HG02885 (cell line): ENCODE measurements at regions not wholly inside any gene's neighbourhood (a gene's known extent, or its start where the extent isn't known, plus 50 kb on each side); places are given as distances from the start of the nearest gene placed in this dataset.

Experiments
- ATAC-seq: cut with Tn5 transposase; IDR thresholded peaks from one replicate; pipeline ENCODE4 v1.9.1; 2021; ENCODE audit warnings: mild to moderate bottlenecking; ENCODE audit not compliant: unreplicated experiment, poor library complexity

DNA sequence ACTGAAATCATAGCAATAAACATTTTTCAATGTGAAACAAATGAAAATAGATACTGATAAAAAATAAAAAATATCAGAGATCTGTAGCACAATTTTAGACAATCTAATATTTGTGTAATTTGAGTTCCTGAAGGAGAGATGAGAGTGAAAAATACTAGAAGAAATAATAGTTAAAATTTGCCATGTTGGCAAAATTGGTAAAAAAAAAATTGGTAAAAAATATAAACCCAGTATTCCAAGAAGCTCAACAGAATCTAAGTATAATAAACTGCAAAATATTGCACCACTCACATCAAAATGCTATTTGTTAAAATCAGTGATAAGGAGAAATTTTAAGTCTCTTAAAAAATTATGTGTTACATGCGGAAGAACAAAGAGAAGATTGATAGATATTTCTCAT, 1680.7 kb downstream of the PCDH7 start:
- no peak for ATAC-seq

DNA sequence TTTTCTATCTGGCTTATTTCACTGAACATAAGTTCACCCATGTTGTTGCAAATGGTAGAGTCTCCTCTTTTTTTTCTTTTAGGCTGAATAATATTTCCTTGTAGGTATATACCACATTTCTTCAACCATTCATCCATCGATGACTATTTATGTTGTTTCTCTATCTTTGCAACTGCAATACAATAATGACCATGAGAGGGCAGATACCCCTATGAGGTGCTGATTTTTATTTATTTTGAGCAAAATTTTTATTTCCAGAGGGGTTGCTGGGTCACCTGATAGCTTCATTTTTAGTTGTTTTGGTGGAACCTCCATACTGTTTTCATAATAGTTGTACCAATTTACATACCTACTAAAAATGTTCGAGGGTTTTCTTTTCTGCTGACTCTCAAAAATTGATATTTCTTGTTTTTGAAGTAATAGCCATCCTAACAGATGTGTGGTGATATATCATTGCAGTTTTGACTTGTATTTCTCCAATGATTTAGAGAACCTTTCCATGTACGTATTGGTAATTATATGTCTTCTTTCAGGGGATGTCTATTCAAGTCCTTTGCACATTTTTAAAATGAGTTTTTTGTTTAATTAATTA, 1697.0 kb downstream of the PCDH7 start:
- ATAC-seq = no peak

DNA sequence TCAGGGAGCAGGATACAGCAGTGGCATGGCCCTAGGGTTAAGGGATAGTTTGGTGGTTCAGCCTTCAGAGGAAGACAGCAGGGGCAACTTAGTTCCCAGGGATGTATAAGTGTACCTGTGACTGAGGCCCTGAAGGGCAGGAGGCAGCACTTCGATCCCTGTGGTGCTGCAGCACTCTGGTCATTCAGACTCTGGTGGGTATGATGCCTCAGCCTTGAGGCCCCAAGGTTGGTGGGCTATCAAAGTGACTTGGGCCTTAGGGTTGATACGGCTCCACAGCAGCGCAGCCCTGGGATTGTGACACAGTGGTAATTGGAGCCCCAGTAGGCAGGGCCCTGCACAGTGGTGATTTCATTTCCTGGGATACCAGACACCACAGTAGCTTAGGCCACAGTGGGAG, 1703.1 kb downstream of the PCDH7 start:
- no peak for ATAC-seq

DNA sequence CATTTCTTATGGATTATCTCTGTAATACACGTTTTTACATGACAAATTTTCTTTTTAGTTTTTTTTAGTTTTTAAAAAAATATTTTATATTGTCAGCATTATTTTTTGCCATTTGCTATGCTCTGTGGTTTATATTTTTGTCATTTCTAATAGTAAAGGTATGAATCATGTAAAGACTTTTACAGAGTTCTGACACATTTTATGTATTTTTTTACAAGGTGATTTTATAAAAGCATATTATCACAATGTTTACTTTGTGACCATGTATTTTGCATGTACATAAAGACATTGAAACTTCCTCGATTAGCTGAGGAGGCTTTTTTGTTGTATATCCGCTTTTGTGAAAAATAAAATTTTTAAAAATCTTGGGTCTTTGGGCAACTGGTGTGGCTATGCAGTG, 1705.1 kb downstream of the PCDH7 start:
- no peak for ATAC-seq

DNA sequence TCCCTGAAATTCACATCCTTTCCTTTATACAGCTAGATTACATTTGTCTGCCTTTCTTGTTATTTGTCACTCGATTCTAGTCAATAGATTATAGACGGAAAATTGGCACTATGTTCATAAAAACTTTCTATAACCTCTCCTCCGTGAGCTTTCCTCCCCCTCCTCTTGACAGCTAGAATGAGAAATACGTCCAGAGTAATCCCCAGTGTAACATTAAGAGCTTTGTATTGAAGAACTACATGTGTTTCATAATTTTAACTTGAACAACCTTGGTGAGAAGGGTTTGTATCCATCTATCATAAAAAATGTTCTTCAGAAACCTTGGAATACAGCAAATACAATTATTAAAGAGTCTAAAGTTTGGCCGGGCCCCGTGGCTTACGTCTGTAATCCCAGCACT, 1707.4 kb downstream of the PCDH7 start:
- no peak for ATAC-seq

DNA sequence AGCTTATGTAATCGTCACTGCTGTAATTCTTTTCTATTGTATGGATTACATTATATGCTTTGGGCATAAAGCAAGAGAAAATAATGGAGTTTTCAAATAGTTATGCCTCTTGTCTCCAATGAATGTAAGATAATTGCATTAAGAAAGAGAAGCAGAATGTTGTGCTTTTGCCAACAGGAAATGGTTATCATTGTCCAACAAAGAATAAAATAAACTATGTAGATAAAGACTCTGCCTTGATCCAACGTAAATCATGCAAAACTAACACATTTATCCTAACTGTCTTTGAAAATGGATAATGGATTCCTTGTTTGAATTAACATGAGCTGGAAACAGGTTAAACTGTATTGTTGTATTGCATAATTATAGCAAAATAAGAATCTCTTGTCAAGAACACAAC, 1709.0 kb downstream of the PCDH7 start:
- no peak for ATAC-seq

DNA sequence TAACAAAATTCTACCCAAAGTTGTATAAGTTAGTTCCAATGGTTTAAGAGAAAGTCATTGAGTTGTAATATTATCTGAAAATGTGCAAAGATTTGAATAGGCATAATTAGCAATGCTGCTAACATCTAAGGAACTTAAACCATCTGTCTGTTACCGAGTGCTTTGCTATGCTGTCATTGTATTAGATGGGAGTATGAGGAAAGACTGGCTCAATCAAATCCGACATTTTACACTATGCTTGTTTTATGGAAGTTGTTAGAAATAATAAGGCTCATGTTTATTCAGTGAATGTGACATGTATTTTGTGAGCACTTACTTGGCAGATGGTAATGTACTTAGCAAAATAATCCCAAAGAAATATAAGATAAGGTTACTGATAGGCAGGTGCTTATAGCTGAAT, 1715.1 kb downstream of the PCDH7 start:
- ATAC-seq = no peak

DNA sequence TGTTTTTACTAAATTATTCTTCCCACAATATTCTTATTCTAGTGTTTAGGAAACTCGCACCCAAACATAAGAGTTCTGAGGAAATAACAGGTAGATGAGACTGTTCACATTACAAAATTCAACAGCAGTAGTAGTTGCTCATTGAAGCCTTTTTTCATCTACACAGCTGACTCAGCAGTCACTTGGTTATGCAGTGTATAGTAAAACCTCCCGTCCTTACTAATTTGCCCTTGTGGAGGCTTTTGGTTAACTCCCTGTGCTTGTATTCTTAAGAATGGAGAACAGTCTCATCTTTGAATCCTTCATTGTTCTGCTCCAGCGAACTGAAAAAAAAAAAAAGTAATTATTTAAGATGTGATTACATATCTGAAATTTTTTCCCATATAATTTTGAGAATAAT, 1716.6 kb downstream of the PCDH7 start:
- ATAC-seq = no peak

DNA sequence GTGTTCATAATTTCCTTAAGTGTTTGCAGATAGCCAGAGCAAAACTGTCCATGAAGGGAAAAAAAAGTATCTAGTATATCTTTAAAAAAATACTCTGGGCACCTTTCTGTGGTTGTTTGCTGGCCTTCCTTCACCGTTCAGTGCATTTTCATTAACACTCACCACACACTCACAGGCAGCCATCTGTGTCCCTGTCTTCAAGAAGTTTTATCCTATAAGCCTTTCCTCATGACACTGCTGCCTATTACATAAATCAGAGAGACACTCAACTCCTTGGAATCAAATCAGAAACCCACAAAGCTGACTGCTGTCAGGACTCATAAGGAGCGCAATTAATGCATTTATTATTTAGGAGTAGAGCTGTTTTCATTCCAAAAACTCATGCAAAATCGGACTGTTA, 1720.2 kb downstream of the PCDH7 start:
- ATAC-seq = no peak

DNA sequence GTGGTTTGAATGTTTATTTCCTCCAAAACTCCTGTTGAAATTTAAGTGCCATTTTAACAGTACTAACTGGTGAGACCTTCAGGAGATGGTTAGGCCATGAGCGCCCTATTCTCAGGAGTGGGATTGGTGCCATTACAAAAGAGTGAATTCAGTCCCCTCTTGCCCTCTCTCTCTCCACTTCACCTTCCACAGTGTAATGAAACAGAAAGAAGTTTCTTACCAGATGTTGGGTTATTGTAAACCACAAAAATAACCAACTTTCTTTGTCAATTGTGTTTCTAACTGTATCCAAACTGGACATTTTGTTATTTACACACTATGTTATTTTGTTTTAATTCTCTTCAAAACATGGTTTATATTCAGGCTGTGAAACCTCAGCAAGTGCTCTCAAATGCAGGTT, 1734.3 kb downstream of the PCDH7 start:
- ATAC-seq = no peak

DNA sequence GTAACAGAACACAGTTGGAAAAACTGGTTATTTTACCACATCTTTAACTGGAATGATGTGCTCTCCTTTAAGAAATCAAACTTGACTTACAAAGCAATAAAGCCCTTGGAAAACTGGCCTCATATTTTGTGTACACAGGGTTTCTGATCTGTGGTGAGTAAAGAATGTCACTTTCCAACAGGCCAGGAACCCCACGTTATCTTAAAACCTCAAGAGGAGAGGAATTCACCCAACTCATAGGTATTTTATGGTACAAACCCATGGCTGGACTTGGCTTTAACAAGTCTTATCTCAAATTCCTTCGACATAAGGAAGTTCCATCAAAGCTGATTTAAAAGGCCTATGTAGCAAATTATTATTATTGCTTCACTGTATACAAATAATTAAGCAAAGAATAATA, 1735.1 kb downstream of the PCDH7 start:
- ATAC-seq = no peak

DNA sequence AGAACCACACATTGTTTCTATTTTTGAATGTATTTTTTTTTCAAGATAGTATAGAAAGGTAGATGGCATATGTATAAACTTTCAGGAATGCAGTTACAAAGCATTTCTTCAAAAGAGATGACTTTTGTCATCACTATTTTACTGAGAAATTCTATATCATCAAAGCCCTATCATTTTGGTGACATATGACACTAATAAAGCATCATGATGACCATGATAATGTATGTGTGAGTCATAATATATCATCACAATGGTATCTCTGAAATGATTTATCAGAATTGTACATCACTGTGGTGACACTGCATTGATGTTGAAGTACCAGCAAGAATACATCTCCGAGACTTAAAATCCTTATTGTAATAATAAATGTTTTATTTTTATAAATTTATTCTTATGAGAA, 1740.8 kb downstream of the PCDH7 start:
- no peak for ATAC-seq

DNA sequence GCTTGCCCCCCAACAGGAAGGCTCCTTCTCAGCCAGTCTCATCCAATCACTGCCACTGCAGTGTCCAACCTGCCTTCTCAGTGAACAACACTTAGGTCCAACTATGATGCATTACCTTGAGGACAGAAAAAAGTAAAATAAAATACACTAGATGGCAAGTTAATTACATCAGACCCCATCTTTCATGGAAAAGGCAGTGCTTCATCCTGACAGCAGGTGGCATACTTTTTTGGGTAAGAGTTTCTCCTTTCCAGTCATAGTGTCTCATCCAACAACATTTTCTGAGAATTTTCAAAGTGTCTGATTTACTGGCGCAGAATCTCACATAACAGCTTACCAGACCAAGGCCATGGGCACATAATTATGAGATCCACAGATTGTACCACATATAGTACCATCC, 1742.8 kb downstream of the PCDH7 start:
- ATAC-seq = no peak

DNA sequence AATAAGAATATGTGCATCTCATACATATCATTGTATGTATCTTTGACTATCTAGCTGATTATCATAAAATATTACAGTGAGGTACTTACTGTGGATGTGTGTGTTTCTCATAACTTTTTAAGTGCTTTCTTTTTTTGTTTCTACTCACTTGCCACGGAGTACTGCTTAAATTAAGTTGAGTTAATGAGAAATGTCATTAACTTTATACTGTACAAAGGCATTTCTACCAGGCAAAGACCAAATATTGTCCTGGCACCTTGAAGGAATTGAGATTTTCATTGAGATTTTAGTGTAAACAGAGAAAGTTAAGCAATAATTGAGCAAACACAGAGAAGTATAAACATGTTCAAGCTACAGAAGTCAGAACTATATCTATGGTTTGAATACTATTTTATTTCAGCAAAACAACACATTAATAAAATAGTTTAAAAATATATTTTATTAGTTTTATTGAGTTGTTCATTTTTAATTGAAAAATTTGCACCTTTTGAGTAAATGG, 1750.0 kb downstream of the PCDH7 start:
- no peak for ATAC-seq

DNA sequence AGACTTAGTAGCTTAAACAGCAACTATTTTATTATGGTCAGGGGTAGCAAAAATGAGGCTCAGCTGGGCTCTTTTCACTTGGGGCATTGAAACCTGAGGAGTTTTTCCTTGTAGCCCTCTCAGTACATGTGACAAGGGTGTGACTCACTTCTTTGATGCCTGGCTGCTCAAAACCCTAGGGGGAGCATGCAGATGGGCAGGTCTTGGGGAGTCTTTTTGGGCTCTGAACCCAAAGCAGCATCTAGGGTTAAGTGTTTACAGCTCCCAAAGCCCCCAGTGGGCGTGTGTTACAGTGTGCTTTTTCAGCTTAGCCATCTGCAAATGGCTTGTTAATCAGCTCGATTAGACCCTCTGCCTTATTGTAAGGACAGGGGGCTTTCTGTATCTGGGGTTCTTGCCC, 1752.7 kb downstream of the PCDH7 start:
- ATAC-seq = no peak

DNA sequence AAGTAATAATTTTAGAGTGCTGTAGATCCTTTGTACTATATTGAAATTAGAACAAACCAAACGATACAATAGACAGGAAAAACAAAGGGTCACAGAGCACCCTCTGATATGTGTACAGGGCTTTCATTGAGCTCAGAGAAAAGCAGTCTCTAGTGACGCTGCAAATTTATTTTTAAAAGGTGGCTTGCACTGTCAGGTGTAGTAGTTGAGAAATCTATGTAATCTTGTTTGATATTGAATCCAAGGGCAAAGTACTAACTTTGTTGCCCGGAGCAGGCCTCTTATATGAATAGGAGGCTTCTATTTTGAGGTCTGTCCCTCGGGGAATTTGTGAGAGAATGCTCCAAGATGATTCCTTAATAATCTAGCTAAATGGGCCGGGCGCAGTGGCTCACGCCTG, 1755.5 kb downstream of the PCDH7 start:
- no peak for ATAC-seq

DNA sequence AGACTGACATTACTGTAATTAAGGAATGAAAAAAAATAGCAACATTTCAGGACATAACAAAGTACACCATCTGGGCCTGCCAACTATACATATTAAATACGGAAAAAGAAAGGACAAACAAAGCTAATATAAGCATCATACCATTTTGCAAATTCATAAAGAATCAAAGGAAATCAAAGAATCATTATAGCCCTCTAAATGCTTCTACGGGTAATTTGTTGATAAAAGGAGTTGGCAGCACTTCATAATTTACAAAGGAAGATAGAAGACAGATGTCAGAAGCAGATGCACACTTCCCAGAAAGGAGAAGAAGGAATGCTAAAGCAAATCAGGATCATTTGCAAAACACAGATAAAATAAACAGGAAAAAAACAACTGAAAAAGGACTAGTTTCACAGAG, 1757.3 kb downstream of the PCDH7 start:
- no peak for ATAC-seq

DNA sequence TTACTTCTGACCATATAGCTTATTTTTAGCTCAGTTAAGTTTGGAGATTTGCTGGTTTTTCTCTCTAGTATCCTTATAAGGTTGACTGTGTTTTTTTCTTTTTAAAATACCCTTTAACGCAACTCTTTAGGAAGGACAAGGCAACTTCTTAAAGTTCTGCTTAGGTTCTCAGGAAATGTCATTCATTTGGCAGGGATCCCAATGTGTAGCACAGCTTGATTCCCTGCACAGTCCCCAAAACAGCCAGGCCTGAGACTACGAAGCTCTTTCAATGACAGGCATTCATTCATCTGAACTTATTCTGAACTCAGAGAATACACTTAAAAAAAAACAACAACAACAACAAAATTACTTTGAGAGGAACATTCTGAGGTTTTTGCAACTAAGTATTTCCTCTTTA, 1765.8 kb downstream of the PCDH7 start:
- no peak for ATAC-seq

DNA sequence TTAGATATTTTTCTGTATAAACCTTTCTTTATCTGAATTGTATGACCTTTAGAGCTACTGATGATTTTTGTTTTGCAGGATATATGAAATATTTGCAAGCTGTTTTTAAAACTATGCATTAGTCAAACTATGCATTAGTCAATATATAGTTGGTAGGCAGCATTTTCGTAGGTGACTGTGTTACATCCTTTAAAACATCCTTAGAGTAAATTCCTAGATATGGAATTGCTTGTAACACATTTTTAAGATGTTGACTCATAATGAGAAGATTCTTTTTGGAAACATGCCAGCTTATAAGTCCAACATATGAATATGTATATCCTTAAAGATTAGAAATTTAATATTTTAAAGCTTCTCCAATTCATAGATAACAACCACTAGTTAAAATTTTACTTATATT, 1768.5 kb downstream of the PCDH7 start:
- no peak for ATAC-seq

DNA sequence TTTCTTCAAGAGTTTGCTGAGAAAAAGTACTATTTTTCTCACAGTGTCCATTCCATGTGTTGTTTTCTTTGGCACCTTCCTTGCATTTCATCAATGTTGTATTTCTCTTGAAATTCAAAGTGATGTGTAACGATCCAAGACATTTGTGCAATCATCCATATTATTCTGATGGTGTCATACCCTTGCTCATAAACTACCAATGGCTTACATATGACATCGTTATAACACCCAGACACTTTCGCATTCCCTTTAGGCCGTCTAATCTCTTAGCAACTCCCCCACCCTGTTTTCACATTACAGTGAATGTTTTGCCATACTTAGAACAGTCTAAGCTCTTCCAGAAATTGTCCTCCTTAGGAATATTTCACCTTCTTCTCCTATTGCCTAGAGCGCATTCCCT, 1779.0 kb downstream of the PCDH7 start:
- ATAC-seq = no peak

DNA sequence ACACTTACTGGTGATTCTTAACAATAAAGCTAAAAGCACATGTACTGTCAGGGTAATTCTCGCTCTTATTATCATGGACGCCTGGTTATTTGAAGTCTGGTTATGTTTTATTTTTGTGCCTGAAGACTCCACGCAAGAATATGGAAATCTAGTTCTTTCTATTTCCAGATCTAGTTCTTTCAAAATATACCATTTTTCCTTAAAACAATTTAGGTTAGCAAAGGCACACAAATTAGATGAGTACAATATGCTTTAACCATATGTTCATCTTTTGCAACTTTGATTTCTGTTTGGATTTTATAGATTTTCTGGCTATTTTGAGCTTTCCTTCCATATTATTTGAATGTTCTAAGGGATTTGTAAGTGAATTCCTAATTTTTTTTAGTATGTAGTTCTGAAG, 1783.1 kb downstream of the PCDH7 start:
- no peak for ATAC-seq

DNA sequence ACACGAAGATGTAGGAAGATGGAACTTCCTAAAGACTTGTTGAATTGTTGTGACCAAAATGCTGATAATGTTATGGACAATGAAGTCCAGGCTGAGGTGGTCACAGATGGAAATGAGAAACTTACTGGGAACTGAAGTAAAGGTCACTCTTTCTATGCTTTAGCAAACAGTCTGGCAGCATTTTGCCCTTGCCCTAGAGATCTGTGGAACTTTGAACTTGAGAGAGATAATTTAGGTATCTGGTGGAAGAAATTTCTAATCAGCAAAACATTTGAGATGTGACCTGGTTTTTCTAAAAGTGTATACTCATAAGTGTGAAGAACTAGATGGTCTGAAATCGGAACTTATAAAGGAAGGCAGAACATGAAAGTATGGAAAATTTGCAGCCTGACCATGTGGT, 1785.9 kb downstream of the PCDH7 start:
- ATAC-seq = no peak

DNA sequence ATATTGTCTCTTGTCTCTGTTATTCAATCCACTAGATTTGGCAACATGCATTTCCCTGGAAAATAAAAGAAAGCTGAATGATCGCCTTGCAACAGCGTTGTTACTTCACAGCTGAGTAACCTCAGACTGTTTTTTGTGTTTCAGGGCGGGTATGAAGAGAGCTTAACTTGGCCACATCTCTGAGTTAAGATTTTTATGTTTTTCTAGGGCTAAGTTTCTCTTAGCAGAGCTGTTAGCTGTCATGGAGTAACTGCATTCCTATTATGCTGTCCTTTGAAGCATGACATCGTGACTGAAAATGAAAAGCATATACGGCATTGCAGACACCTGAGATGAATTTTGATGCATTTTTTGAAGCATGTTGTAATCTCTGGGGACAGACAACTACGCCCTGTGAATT, 1798.9 kb downstream of the PCDH7 start:
- ATAC-seq = no peak
